EL (cell line): ENCODE measurements at regions not wholly inside any gene's neighbourhood (a gene's known extent, or its start where the extent isn't known, plus 50 kb on each side); places are given as distances from the start of the nearest gene placed in this dataset.

ENCODE experiments used
- DNase-seq: peaks from one replicate; pipeline ENCODE4 v3.0.0-alpha.2; 2016

DNA sequence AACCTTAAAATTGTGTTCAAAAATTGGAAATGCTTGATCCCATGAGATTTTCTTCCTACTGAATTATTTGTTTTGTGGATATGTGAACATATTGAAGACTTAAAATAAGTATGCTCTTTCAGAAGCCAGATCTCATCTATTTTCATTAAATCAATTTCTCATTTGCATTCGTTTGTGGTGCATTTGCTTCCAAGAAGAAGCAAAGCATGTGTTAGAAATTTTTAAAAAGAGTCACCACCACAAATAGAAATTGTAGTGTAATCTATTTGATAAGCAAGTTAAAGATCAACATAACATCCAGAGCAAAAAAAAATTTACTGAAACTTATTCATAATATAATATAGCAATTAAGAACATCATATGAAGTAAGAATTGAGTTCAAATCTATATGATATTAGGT, 300.9 kb upstream of the SYT4 start:
- no peak for DNase-seq

DNA sequence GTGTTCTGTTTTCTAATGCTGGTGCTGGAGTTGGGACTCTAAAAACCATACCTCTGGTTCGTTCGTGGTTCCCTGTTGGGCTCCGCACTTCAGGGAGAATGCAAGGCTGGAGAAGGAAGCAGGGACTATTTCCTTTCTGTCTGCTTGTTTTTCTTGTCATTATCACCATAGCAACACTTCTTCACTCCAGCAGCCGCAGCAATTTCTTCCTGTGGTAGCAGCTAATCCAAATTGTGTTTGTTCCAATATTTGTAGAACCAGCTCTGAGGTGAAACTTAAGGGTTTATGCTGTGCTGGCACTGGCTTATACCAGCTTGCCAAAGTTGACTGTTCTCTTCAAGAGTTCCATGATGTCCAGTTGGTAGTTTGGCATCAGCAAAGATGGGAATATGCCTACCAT, 301.4 kb upstream of the SYT4 start:
- DNase-seq, result no peak

DNA sequence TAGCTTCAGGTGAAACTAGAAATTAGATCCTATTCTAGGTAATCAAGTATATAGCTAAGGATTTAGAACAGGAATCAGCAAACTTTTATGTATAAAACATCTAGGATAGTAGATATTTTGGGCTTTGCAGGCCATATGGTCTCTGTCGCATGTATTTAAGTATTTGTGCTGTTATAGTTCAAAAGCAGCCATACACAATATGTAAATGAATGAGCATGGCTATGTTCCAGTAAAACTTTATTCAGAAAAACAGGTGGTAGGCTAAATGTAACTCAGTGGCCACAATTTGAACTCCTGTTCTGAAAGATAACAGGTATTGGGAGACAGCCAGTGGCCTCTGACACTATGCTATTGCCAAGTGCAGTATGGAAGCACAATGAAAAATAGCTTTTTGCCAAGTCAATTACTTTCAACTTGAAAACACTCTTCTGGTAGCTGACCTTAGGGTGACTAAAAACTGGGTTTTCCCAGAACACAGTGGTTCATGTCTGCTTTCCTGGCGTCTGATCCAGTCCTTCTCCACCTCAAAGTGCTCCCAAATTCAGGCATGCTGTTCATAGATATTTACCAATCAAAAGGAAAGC, 304.7 kb upstream of the SYT4 start:
- DNase-seq, result no peak

DNA sequence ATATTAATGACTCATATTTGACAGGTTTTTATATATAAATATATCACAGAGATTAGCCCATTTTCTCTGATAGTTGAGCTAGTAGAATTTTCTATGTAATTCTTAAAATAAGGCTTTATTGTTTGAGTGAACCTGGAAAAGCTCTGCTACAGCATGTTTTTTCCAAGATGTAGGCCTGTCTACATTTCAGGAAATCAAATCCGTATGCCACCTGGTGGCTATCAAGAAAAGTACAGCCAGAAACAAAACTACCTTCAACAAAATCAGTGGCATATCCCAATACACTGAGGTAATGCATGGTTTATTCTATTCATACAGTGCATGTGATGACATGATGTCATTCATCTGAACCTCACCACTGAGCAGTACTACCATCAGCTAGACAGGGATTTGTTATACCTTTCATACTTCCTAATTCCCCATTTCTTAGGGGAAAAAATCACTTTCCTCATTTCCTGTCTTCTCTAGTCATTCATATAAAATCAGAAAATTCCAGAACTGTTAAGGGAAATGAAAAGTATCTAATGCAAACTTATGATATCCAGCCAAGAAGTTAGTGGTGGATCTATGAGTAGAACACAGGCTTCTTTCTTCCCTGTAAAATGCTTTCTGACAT, 310.4 kb upstream of the SYT4 start:
- peak; percentile 35 for DNase-seq

DNA sequence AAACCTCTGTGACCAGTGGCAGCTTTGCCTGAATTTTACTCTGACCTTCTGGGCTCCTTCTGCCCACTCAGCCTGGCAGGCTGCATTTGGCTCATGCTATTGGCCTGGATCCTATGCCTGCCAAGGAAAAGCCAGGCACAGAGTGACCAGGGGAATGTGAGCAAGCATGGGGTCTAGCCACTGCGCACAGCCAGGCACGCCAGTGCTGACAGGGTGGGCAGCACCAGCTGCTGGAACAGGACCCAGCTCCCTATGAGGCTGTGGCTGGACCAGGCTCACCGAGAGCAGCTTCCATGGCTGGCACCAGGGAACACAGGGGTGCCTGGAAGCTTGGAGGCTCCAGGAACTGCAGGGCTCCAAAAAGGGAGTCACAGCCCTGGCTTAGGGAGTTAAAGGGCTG, 311.5 kb upstream of the SYT4 start:
- no peak for DNase-seq

DNA sequence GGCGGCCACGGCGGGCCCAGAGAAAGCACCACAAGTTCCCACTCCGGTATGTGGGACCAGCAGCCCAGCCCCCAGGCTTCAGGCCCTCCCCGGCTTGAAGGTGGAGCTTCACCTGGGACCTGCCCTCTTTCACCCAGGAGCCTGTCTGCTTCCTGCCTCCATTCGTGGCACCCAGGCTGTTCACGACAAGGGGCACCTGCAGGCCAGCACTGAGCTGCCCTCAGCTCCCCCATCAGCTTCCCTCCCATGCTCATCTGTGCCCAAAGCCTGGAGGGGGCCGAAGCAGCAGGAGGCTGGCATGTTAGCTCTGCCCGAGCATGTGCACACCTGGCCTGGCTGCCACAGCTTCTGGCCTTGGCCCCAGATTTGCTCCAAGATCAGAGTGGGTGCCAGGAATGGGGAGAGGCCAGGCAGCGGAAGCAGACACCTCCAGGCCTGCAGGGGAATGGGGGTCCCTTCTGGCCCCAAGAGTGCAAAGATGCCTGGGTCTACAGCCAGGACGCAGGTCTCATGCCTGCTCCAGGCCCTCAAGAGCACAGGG, 312.4 kb upstream of the SYT4 start:
- DNase-seq, result no peak

DNA sequence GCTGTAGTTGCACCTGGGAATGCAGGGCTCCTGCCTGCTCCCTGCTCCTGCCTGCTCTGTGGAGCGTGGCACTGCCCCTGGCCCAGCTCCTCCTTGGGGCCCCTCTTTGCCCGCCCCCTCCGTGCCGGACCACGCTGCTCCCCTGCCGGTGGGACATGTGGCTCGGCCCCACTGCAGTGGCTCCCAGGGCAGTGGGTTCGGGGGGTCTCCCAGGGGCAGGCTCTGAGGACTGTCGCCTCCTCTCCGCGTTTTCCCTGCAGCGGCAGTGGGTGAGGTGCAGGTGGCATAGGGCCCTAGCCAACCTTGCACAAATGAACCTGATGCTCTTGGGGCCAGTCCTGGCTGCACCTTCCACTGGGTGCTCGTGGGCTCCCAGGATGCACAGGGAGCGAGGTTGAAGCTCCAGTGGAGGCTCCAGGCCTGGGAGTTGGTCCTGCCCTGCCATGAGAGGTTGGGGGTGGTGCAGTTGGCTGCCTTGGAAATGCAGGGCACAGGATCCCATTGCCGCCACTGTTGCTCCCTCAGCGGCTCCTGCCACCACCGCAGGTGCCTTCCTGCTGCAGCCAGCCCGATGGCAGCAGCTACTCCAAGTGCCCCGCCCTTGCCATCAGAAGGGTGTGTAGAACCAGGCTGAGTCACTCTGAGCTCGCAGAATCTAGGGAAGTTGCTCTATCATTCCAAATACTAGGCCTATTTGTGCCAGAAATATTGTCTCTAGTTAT, 313.1 kb upstream of the SYT4 start:
- DNase-seq, result no peak

DNA sequence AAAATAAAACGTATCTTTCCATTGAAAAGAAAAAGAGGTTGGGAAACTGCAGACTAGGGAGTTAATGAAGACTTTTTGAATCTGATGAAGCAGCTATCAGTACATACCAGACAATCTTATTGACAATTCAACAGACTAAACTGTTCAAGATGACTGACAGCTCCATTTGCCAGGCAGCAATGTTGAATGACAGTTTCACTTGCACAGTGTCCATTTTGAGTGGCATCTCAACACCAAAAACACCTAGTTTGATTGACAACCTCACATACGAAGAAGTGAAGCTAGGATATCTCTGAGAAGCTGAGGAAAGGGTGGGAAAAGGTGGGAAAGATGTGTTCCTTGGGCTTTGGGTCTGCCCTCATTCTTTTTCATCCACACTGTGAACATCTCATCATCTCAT, 315.0 kb upstream of the SYT4 start:
- no peak for DNase-seq

DNA sequence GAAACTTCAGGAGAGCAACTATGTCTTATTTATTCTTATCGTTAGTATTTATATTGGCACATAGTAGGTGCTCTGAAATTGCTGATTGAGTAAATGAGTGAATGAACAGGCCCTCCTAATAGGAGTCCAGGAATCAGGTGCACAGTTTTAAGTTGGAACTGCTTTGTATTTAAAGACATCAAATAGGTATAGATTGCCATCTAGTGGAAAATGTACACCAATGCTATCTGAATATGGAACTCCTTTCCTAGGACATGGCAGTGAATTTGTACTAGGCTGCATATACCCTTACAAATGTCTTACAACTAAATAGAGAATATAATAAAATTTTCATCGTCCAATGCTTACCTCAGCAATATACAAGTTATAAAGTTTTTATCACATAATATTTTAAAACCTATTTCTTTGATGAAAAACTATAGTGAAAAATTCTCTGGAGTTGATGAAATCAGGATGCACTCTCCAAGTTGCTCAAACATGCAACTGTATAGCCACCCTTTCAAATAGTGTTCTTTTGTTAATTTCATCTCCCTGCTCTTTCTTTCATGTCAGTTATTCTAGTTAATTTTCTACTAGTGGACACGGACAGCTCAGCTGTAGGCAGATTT, 318.9 kb upstream of the SYT4 start:
- peak; percentile 18 for DNase-seq

DNA sequence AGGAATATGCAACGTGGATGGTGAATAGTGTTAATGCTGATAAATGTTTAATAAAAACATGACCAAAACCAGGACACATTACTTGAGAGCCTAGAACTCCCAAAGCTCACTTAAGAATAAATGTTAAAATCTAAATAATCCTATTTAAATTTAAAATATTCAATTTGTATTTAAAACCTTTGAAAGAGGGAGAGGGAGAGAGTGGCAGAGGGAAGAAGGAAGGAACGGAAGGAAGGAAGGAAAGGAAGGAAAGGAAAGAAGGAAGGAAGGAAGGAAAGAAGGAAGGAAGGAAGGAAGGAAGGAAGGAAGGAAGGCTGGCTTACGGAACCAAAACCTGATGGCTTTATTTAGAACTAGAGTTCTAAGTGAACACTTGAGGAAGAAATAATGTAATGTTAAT, 324.1 kb upstream of the SYT4 start:
- no peak for DNase-seq

DNA sequence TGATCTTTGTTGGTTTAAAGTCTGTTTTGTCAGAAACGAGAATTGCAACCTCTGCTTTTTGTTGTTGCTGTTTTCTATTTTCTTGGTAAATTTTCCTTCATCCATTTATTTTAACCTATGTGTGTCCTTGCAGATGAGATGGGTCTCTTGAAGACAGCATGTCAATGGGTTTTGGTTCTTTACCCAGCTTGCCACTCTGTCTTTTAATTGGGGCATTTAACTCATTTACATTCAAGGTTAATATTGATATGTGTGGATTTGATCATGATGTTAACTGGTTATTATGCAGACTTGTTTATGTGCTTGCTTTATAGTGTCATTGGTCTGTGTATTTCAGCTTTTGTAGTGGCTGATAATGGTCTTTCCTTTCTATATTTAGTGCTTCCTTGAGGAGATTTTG, 327.9 kb upstream of the SYT4 start:
- DNase-seq, result no peak

DNA sequence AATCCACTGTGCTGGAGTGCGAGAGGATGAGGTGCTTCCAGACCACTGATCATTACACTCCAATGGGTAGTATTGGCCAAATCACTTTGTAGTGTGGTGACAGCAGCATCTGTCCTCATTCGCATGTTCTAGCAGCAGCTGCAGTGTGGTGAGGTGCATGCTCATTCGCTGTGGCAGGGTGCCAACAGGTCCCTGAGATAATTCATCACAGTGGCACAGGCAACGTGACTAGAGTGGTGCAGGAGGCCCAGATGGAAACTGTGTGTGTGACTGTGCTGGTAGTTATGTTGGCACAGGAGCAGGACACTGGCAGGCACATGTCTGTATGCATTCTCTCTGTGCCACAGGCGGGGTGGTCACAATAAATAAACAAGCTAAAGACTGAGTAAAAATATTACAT, 329.5 kb upstream of the SYT4 start:
- no peak for DNase-seq

DNA sequence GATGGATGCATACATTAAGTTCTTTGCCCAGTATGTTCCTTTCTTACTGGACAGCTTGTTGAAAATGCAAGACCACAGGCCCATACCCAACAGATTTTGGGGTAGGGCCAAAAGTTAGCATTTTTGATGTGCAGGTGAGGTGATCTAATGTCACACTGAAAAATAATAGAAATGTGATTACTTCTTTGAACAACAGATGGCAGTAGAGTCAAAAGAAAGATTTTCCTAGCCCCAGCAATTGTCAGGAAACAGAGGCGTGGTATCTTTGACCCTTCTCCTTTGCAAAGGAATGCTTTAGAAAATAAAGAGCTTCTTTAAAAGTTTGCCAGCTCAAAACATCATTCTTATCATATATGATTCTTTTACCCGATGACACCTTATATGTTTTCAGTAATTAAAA, 343.6 kb upstream of the SYT4 start:
- DNase-seq, result peak; percentile 29

DNA sequence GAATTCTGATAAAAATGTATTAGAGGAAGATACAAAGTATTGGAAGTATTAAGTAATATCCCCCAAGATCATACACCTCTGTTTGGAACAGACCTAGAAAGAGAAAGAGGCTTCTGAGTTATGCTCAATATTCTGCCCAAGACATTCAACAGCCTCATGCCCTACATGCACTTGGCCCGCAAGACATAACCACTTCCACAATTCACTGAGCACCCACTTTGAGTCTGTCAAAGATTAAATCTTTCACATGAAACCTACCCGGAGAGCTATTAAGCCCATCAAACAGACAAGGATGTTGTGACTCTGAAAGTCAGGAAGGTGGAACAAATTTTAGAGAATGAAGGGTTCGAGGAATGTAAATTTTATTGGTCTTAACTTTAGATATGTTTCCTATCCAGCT, 344.7 kb upstream of the SYT4 start:
- no peak for DNase-seq

DNA sequence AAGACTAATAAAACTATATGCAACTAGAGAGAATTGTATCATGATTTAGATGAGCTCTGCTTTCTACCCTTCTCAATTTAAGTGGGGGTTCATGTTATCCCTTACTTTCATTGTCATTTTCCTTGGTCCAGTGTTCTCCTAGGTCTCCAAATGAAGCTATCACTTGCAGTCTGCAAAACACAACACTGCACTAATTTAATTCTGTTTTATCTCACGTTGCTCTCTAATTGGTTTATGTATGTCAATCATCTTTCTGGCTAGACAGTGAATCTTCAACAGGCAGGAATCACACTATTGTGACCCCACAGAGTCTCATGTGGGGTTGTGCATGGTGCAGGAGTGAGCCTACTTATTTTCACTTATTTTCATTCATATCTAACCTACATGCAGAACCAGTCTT, 348.3 kb upstream of the SYT4 start:
- DNase-seq, result no peak

DNA sequence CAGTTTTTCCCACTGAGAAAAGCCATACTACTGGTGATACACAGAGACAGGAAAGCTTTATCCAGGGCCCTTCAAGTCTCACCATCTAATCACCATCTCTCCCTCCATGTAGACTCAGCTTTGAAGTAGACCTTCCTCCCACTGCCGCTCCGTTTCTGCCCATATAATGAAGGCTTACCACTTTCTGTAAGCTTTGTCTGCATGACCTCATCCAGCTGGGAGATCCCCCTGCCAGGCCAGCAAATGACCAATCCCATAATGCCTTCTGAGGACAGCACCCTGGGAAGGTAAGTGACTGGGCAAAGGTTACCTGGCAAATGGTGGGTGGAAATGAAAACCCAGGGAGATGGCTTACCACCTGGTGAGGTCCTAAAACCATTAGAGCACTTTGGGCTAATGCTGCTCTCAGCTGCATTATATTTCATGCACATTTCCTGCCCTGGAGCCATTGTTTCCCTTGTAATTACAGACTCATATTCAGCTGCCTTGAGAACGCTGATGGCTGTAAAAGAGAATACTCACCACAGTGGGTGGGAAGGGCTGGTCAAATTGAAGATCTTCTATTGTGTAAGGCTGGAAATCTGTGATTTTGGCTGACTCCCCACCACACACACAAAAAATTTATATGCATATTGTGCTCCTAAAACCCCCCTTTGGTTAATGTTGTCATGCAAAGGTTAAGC, 350.7 kb upstream of the SYT4 start:
- no peak for DNase-seq

DNA sequence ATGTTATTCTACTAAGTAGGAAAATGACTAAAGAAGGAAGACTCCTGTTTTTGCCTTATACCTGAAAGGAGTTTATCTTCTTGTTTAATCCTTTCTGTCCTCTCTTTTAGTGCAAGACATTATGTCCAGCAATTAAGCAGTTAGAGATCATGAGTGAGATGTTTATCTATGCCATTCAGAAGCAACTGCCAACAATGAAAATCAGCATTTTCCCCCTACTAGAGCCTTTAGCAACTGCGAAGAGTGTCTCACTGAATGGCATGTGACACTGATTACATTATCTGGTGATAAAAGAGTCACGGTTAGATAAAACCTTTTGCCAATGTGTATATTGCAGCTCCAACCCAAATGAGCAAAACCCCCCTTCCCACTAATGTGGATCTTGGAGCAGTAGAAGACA, 357.7 kb upstream of the SYT4 start:
- DNase-seq, result no peak

DNA sequence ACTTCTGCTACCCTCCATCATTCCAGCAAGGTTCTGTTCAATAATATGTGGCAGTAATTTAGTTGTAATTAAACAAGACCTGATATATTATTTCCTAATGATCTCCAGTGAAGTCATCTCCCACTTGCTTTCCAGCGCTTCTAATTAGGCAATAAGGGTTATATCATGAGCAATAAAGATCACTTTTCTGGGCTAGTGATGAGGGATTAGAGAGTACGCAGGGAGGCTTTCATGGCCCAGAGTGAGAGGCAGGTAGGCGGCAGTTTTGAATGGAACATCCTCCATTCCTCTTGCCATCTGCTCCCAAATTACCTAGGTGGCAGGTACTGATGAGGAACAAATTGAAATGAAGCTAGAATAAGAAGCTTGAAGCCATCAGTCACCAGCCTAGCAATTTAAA, 358.1 kb upstream of the SYT4 start:
- no peak for DNase-seq

DNA sequence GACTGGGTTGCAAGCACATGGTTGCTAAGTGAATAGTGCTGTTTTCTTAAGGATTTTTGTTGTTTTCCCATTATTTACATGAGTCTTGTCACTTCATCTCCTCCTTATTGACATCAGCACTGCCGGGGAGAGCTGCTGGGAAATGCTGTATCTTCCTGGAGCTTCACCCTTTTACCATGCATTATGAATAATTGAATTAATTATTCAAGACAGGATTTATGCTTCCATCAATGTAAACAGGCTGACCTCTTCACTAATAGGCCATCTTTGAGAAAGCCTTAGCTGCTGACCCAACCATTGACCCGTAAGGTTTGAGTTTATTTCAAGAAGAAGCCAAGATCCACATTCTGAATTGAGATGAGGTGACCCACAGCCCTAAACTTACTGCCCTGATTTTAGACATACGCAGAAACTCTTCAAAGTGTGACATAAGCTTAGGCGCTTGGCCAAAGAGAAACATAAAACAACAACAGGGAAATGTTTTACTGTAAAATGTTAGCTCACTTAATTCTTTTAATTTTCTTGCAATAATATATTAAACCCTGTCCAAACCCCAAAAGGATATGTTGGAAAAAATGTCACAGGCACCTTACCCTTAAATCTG, 365.5 kb upstream of the SYT4 start:
- DNase-seq, result no peak

DNA sequence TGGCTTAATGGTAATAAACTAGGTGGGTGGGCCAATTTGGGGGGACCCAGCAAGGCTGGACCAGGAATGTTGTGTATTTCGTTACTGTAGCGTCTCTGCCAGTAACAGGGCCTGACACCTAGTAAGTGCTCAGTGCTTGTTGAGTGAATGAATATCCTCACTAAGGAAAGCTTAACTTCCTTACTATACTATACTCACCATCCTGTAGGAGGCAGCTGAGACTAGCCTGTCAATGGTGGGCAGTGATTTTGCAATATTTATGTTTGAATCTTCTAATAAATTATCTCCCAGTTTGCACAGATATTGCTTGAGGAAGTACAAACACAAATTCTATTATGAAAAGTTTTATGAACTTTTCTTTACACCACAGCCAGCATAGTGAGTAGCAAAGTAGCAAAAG, 370.7 kb upstream of the SYT4 start:
- DNase-seq, result no peak

DNA sequence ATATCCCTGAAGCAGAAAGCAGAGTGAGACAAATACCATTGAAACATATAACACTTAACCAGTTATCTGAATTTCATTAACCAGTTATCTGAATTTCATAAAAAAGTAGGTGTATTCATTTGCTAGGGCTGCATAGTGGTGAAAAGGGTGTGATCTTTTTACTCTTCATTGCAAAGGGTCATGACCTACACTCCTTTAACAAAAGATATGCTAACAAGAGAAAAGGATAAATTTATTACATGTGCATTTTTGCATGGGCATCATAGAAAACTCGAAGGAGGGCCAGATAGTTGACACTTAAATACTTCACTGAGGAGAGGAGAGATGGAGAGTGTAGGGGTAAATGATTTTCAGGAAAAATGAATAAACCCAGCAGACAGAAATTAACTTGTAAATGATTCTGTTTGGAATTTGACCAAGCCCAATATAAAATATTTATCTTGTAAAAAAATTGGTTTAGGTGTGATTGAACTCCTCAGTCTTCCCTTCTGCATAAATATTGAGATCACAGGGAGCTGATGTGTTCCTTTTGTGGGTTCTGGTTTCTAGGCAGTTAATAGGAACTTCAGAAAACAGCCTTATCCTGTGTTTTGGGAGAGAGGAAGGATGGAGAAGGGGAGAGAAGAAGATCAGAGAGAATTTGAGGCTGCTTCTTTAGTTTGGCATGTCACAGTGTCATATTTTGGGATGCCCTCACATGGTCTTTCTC, 372.5 kb upstream of the SYT4 start:
- no peak for DNase-seq

DNA sequence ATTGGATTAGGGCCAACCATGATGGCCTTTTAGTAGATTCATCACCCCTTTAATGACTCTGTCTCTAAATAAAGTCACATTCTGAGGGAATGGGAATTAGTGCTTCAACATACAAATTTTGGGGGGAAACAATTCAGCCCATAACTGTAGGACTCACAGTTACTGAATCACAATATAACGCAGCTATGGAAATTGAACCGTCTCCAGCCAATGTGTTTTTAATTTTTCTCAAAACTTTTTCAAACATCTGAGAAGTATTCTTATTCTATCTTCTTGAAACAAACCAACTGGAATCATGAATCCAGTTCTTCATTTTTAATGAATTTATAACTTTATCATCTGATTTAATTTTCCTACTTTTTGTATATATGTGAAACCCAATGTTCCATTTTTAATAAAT, 373.1 kb upstream of the SYT4 start:
- DNase-seq, result no peak
